ENCODE measurements at regions not wholly inside any gene's neighbourhood (a gene's known extent, or its start where the extent isn't known, plus 50 kb on each side); places are given as distances from the start of the nearest gene placed in this dataset.

DNA sequence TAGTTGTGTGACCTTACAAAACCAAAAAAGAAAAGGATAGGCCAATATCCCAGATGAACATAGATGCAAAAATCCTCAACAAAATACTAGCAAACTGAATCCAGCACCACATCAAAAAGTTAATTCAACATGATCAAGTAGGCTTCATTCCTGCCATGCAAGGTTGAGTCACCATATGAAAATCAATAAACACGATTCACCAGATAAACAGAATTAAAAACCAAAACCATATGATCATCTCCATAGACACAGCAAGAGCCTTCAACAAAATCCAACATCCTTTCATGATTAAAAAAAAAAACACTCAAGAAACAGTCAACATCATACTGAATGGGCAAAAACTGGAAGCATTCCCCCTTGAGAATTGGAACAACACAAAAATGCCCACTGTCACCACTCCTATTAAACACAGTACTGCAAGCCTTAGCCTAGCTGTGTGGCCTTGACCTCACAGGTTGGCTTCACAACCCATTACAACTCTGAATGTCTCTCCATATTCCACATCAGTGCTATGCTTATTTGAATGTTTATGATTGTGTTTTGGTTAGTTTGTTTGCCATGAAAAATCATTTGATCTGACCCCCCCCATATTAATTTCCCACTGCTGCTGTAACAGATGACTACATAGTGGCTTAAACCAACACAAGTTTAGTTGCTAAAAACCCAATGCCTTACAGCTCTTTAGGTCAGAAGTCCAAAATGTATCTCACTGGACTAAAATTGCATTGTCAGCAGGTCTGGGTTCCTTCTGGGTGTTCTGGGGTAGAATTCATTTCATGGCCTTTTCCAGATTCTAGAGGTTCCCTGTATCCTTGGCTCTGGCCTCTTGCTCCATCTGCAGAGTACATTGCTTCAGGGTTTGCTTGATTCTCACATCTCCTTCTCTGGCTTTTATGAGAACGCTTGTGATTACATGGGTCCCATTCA, 257.1 kb upstream of the DYNLRB2 start:
- no peak for TF ChIP-seq ZFX (IDR thresholded peaks at IDR 0.05)
- TF ChIP-seq, protein P1, sequence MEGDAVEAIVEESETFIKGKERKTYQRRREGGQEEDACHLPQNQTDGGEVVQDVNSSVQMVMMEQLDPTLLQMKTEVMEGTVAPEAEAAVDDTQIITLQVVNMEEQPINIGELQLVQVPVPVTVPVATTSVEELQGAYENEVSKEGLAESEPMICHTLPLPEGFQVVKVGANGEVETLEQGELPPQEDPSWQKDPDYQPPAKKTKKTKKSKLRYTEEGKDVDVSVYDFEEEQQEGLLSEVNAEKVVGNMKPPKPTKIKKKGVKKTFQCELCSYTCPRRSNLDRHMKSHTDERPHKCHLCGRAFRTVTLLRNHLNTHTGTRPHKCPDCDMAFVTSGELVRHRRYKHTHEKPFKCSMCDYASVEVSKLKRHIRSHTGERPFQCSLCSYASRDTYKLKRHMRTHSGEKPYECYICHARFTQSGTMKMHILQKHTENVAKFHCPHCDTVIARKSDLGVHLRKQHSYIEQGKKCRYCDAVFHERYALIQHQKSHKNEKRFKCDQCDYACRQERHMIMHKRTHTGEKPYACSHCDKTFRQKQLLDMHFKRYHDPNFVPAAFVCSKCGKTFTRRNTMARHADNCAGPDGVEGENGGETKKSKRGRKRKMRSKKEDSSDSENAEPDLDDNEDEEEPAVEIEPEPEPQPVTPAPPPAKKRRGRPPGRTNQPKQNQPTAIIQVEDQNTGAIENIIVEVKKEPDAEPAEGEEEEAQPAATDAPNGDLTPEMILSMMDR (conservative IDR thresholded peaks at IDR 0.05), result no peak
- no peak overlapping the region for H3K27ac ChIP-seq

DNA sequence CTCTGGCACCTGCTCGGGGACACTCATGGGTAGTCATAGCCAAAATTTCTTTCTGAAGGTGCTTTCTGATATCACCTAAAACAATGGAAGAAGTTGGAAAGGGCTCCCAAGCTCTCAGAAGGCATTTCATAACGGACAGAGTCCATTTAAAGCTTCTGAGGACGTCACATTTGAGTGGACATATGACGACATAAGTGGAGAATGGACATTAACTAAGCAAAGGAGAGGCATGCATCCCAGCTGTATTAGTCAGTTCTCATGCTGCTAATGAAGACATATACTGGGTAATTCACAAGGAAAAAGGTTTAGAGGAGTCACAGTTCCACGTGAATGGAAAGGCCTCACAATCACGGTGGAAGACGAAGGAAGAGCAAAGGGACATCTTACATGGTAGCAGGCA, 260.2 kb upstream of the DYNLRB2 start:
- no peak overlapping the region for H3K27ac ChIP-seq
- no peak for TF ChIP-seq ZFX (IDR thresholded peaks at IDR 0.05)
- TF ChIP-seq, protein P1 (conservative IDR thresholded peaks at IDR 0.05), result no peak

DNA sequence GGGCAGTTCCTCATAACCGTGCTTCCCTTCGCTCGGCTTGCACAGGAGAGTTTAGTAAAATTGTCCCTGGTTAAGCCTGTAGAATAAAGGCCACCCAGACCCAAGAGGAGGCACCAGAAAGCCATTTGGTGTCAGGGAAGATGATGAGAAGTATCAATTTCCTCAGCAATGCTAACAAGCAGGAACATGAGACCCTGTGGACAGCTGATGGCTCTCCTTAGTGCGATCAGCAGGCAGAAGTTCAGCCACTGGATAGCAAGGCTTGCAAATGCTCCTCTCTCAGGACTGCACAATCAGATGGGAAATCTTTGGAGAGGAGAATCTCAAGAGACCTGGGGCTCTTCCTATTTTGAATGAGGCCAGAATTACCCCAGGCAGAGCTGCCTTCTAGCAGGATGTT, 261.1 kb upstream of the DYNLRB2 start:
- H3K27ac ChIP-seq, result no peak overlapping the region
- no peak for TF ChIP-seq ZFX (IDR thresholded peaks at IDR 0.05)
- TF ChIP-seq, protein P1 (conservative IDR thresholded peaks at IDR 0.05), result no peak

- no peak for TF ChIP-seq ZFX (IDR thresholded peaks at IDR 0.05)
- TF ChIP-seq, protein P1 (conservative IDR thresholded peaks at IDR 0.05), result peak; percentile 28
- H3K27ac ChIP-seq, result no peak overlapping the region
Measured at GRCh38 chr16:80277182-80277581, 263.6 kb upstream of the DYNLRB2 start.

GRCh38 chr16:80274576-80275191, 266.1 kb upstream of the DYNLRB2 start:
- TF ChIP-seq ZFX (IDR thresholded peaks at IDR 0.05), result no peak
- TF ChIP-seq, protein P1 (conservative IDR thresholded peaks at IDR 0.05), result no peak

GRCh38 chr16:80273635-80274538, 266.9 kb upstream of the DYNLRB2 start:
- TF ChIP-seq, protein P1 (conservative IDR thresholded peaks at IDR 0.05), result no peak
- TF ChIP-seq ZFX (IDR thresholded peaks at IDR 0.05), result no peak
- H3K27ac ChIP-seq, result no peak overlapping the region

More at GRCh38 chr16:80274576-80275191, 266.1 kb upstream of the DYNLRB2 start:
- no peak overlapping the region for H3K27ac ChIP-seq

Data from C4-2B (cell line).